Stimulated activated naive B cell treated with anti-CD40 and anti-IgM and Interleukin-4, amounts not matched to agents 10 μg/mL and 1 μg/mL and 100 μg/mL, for 72 hours (primary cell): ENCODE measurements at regions not wholly inside any gene's neighbourhood (a gene's known extent, or its start where the extent isn't known, plus 50 kb on each side); places are given as distances from the start of the nearest gene placed in this dataset.

Experiments used
- ATAC-seq, 2 donors: fragments of 150-1000 bp; cut with Tn5 transposase; replicated peaks; 2 replicates each; pipeline ENCODE4 v1.10.0; 2021; ENCODE audit warnings: moderate library complexity in 1 of 2
- DNase-seq: peaks from one replicate; pipeline ENCODE4 v3.0.0; 2021
- H3K27ac Mint-ChIP-seq: one replicate; pipeline ENCODE4 v1.8.0; 2022; ENCODE audit warnings: mild to moderate bottlenecking, mixed read lengths
- H3K27me3 Mint-ChIP-seq, 2 donors: one replicate each; pipeline ENCODE4 v1.8.0; 2022; ENCODE audit warnings: mixed read lengths in 2 of 2
- H3K36me3 Mint-ChIP-seq, 2 donors: one replicate each; pipeline ENCODE4 v1.8.0; 2022; ENCODE audit warnings: mixed read lengths in 2 of 2, mild to moderate bottlenecking in 1 of 2
- H3K4me1 Mint-ChIP-seq, 2 donors: one replicate each; pipeline ENCODE4 v1.8.0; 2022; ENCODE audit warnings: mixed read lengths in 2 of 2, mild to moderate bottlenecking in 1 of 2
- H3K4me3 Mint-ChIP-seq, 2 donors: one replicate each; pipeline ENCODE4 v1.8.0; 2022; ENCODE audit warnings: mild to moderate bottlenecking in 2 of 2, mixed read lengths in 2 of 2, moderate library complexity in 1 of 2
- H3K9me3 Mint-ChIP-seq, 2 donors: one replicate each; pipeline ENCODE4 v1.8.0; 2022; ENCODE audit warnings: mixed read lengths in 2 of 2, mild to moderate bottlenecking in 1 of 2

DNA sequence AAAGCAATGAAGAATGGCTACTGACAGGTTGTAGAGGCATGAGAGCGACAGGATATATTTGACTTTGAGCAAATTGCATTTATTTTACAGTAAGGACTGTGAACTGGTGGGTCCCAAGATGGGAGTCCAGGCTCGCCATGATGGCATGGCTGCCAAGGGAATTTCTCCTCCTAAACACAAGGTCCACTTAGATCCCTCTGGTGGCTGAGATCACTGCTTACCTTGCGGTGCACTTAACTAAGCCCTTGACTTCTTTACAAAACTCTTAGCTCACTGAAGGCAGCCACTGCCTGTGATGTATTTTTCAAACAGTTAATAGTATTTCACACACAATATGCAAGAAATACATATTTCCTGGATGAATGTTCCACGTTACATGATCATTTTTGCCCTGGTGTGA, 50.3 kb upstream of the SORBS2 start:
- H3K27me3 Mint-ChIP-seq, result peaks cover 7 to 22% of the 10 kb centered on the region in 2 donors
- no peaks in the 10 kb centered on the region for H3K4me1 Mint-ChIP-seq
- DNase-seq, result no peak
- H3K36me3 Mint-ChIP-seq, result peaks cover 0 to 3% of the 10 kb centered on the region in 2 donors
- H3K9me3 Mint-ChIP-seq, result peaks cover 8 to 12% of the 10 kb centered on the region in 2 donors
- no peak overlapping the region for H3K4me3 Mint-ChIP-seq
- H3K27ac Mint-ChIP-seq, result no peak overlapping the region
- no peak for ATAC-seq

DNA sequence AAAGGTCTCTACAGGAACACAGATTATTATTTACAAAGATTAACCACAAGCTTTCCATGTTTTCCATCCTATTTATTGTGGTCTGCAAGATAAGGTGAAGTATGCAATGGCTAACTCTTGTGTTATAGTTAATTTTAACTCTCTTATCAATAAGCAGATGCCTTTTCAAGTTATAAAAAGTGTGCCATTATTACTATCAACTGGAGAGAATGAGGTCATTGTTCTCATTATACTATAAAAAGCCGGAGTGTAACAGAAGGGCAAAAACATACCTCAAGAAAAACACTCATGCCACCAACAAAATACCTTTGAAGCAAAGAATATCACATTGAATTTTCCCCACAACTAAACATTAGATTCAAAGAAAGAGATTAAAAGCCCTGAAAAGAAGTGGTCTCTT, 52.0 kb upstream of the SORBS2 start:
- Mint-ChIP-seq H3K27ac (no peak overlapping the region), H3K27me3 (peaks cover 7 to 22% of the 10 kb centered on the region in 2 donors), H3K9me3 (peaks cover 0 to 6% of the 10 kb centered on the region in 2 donors), H3K4me3 (no peak overlapping the region), H3K4me1 (peaks cover 0 to 2% of the 10 kb centered on the region in 2 donors), H3K36me3 (no peaks in the 10 kb centered on the region)
- ATAC-seq (no peak), DNase-seq (no peak)

- Mint-ChIP-seq H3K27me3 (peaks cover 0 to 8% of the 10 kb centered on the region in 2 donors), H3K9me3 (no peaks in the 10 kb centered on the region), H3K4me3 (no peak overlapping the region), H3K36me3 (no peaks in the 10 kb centered on the region), H3K4me1 (peaks cover 0 to 2% of the 10 kb centered on the region in 2 donors), H3K27ac (no peak overlapping the region)
- no peak for DNase-seq
- ATAC-seq, result no peak
Measured at GRCh38 chr4:185865901-185866328, 53.9 kb upstream of the SORBS2 start.

DNA sequence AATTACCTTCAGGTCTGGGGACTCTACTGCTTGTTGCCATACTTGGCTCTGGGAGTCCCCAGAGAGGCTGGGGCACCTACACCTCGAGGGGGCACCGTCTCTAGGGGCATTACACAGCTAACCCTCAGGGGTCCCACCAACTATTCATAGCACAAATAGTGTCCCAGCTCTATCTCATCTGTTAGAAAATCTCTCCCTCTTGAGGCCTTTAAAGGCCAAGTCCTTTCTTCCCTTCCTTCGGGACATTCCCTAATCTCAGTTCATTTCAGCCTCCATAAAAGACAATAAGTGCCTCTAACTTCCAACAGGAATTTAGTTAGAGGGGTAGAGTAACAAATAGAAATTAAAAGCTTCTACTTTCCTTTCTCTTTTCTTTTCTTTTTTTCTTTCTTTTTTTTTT, 55.8 kb upstream of the SORBS2 start:
- Mint-ChIP-seq H3K4me1 (peaks cover 0 to 2% of the 10 kb centered on the region in 2 donors), H3K9me3 (no peaks in the 10 kb centered on the region), H3K27ac (no peak overlapping the region), H3K27me3 (peaks cover 0 to 1% of the 10 kb centered on the region in 2 donors), H3K36me3 (no peaks in the 10 kb centered on the region), H3K4me3 (no peak overlapping the region)
- DNase-seq (no peak), ATAC-seq (no peak)

DNA sequence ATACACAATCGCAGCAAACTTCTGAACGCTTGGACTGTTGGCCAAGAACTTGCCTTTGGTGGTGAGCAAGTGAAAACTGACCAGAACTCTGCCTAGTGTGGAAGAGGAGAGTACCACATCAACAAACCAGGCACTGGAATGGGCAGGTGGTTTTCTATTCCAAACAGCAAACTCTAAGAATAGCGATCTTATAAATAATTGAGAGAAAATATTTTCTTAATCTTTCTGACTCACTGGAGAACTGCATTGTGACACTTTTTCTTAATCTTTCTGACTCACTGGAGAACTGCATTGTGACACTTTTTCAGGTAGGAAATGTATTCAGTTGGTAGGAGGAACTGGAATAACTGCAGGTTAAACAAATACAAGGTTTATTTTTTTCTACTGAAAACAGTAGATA, 57.0 kb upstream of the SORBS2 start:
- Mint-ChIP-seq H3K27ac (no peak overlapping the region), H3K4me3 (no peak overlapping the region), H3K36me3 (no peaks in the 10 kb centered on the region), H3K4me1 (peaks cover 0 to 2% of the 10 kb centered on the region in 2 donors), H3K9me3 (no peaks in the 10 kb centered on the region), H3K27me3 (no peaks in the 10 kb centered on the region)
- ATAC-seq, result no peak
- DNase-seq, result no peak

- Mint-ChIP-seq H3K4me1 (peaks cover 0 to 2% of the 10 kb centered on the region in 2 donors), H3K9me3 (no peaks in the 10 kb centered on the region), H3K27me3 (no peaks in the 10 kb centered on the region), H3K4me3 (no peak overlapping the region), H3K27ac (no peak overlapping the region), H3K36me3 (no peaks in the 10 kb centered on the region)
- ATAC-seq (no peak), DNase-seq (no peak)
Measured at GRCh38 chr4:185869427-185869826, 57.4 kb upstream of the SORBS2 start.

GRCh38 chr4:185870366-185870765, 58.4 kb upstream of the SORBS2 start:
- Mint-ChIP-seq H3K9me3 (no peaks in the 10 kb centered on the region), H3K4me1 (peaks cover 0 to 2% of the 10 kb centered on the region in 2 donors), H3K27me3 (no peaks in the 10 kb centered on the region), H3K4me3 (no peak overlapping the region), H3K36me3 (no peaks in the 10 kb centered on the region), H3K27ac (no peak overlapping the region)
- no peak for DNase-seq
- no peak for ATAC-seq

GRCh38 chr4:185872747-185873380, 60.9 kb upstream of the SORBS2 start:
- Mint-ChIP-seq H3K4me3 (no peak overlapping the region), H3K27ac (no peak overlapping the region), H3K36me3 (no peaks in the 10 kb centered on the region), H3K4me1 (no peaks in the 10 kb centered on the region), H3K9me3 (no peaks in the 10 kb centered on the region), H3K27me3 (no peaks in the 10 kb centered on the region)
- ATAC-seq (no peak), DNase-seq (no peak)

- no peaks in the 10 kb centered on the region for H3K36me3 Mint-ChIP-seq
- ATAC-seq (no peak), DNase-seq (no peak)
- H3K4me3 Mint-ChIP-seq, result no peak overlapping the region
- H3K27ac Mint-ChIP-seq, result no peak overlapping the region
- peaks cover 1 to 6% of the 10 kb centered on the region in 2 donors for H3K9me3 Mint-ChIP-seq
- H3K27me3 Mint-ChIP-seq, result no peaks in the 10 kb centered on the region
- H3K4me1 Mint-ChIP-seq, result no peaks in the 10 kb centered on the region
Measured at GRCh38 chr4:185874516-185875230, 62.7 kb upstream of the SORBS2 start.

GRCh38 chr4:185875316-185875907, 63.4 kb upstream of the SORBS2 start:
- ATAC-seq, result no peak
- H3K27ac Mint-ChIP-seq, result no peak overlapping the region
- H3K9me3 Mint-ChIP-seq, result peaks cover 2 to 6% of the 10 kb centered on the region in 2 donors
- no peaks in the 10 kb centered on the region for H3K4me1 Mint-ChIP-seq
- no peaks in the 10 kb centered on the region for H3K36me3 Mint-ChIP-seq
- no peak for DNase-seq
- no peak overlapping the region for H3K4me3 Mint-ChIP-seq
- no peaks in the 10 kb centered on the region for H3K27me3 Mint-ChIP-seq

DNA sequence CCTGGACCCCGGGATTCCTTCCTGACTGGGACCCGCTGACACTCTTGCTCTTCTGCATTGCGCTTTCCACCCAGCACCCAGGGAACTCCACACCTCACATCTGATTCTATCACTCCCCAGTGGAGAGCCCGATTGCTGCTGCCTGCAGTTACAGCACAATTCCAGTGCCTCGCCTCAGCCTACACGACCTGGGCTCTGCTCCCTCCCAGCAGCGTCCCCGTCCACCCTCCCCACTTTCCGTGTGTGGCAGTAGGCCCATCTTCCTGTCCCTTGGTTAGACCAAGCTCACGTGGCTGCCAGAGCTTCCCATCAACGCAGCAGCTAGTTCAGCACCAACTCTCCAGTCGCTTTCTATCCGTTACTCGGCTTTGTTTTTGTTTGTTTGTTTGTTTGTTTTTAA, 66.6 kb upstream of the SORBS2 start:
- H3K27me3 Mint-ChIP-seq, result no peaks in the 10 kb centered on the region
- DNase-seq (no peak), ATAC-seq (no peak)
- no peaks in the 10 kb centered on the region for H3K4me1 Mint-ChIP-seq
- H3K36me3 Mint-ChIP-seq, result no peaks in the 10 kb centered on the region
- no peak overlapping the region for H3K27ac Mint-ChIP-seq
- peaks cover 2 to 6% of the 10 kb centered on the region in 2 donors for H3K9me3 Mint-ChIP-seq
- H3K4me3 Mint-ChIP-seq, result no peak overlapping the region

- H3K36me3 Mint-ChIP-seq, result no peaks in the 10 kb centered on the region
- DNase-seq (no peak), ATAC-seq (no peak)
- H3K9me3 Mint-ChIP-seq, result peaks cover 2 to 6% of the 10 kb centered on the region in 2 donors
- no peaks in the 10 kb centered on the region for H3K27me3 Mint-ChIP-seq
- no peaks in the 10 kb centered on the region for H3K4me1 Mint-ChIP-seq
- no peak overlapping the region for H3K4me3 Mint-ChIP-seq
- H3K27ac Mint-ChIP-seq, result no peak overlapping the region
Measured at GRCh38 chr4:185879666-185880312, 67.8 kb upstream of the SORBS2 start.

- Mint-ChIP-seq H3K4me3 (no peak overlapping the region), H3K36me3 (no peaks in the 10 kb centered on the region), H3K27ac (no peak overlapping the region), H3K4me1 (no peaks in the 10 kb centered on the region), H3K27me3 (no peaks in the 10 kb centered on the region), H3K9me3 (peaks cover 2 to 6% of the 10 kb centered on the region in 2 donors)
- ATAC-seq (no peak), DNase-seq (no peak)
Measured at GRCh38 chr4:185880571-185880970, 68.6 kb upstream of the SORBS2 start.

- no peak for DNase-seq
- H3K9me3 Mint-ChIP-seq, result peaks cover 2 to 6% of the 10 kb centered on the region in 2 donors
Measured at GRCh38 chr4:185881430-185881829, 69.4 kb upstream of the SORBS2 start.

More at GRCh38 chr4:185881430-185881829, 69.4 kb upstream of the SORBS2 start:
- Mint-ChIP-seq H3K27me3 (peaks cover 0 to under 1% of the 10 kb centered on the region in 2 donors), H3K4me3 (no peak overlapping the region), H3K36me3 (no peaks in the 10 kb centered on the region), H3K27ac (no peak overlapping the region), H3K4me1 (no peaks in the 10 kb centered on the region)
- ATAC-seq, result no peak
